Fibroblast of the aortic adventitia (primary cell): ENCODE measurements at regions not wholly inside any gene's neighbourhood (a gene's known extent, or its start where the extent isn't known, plus 50 kb on each side); places are given as distances from the start of the nearest gene placed in this dataset.
A peak's percentile ranks its signal among the peaks of the same experiment; 100 is the strongest.

Experiments used
- DNase-seq: peaks from one replicate; pipeline ENCODE4 v3.0.0-alpha.2; 2010; ENCODE audit warnings: low read depth
- H3K4me3 ChIP-seq: 2 replicates; pipeline ENCODE4 v1.5.1; 2011; ENCODE audit warnings: low read depth, mild to moderate bottlenecking, control low read depth, low read length, moderate library complexity
- CTCF ChIP-seq: IDR thresholded peaks from 2 replicates; pipeline ENCODE4 v1.5.1; 2011; ENCODE audit warnings: mild to moderate bottlenecking, low read length, control low read depth, inconsistent platforms; ENCODE audit not compliant: insufficient read depth

GRCh38 chr5:4104831-4105597, 509.4 kb downstream of the IRX1 start:
- H3K4me3 ChIP-seq: no peak overlapping the region
- no peak for TF ChIP-seq CTCF
- no peak for DNase-seq

- no peak for TF ChIP-seq CTCF
- H3K4me3 ChIP-seq: no peak overlapping the region
- DNase-seq: no peak
Measured at GRCh38 chr5:4108690-4109089, 513.1 kb downstream of the IRX1 start.

- DNase-seq: no peak
- no peak overlapping the region for H3K4me3 ChIP-seq
- TF ChIP-seq CTCF: no peak
Measured at GRCh38 chr5:4113426-4113825, 517.8 kb downstream of the IRX1 start.

GRCh38 chr5:4113905-4114304, 518.3 kb downstream of the IRX1 start:
- H3K4me3 ChIP-seq: no peak overlapping the region
- no peak for DNase-seq
- TF ChIP-seq CTCF: no peak

GRCh38 chr5:4114452-4114851, 518.8 kb downstream of the IRX1 start:
- TF ChIP-seq CTCF: no peak
- no peak for DNase-seq
- H3K4me3 ChIP-seq: no peak overlapping the region

- peak; percentile 30 for DNase-seq
- TF ChIP-seq CTCF: no peak
- no peak overlapping the region for H3K4me3 ChIP-seq
Measured at GRCh38 chr5:4116834-4117233, 521.2 kb downstream of the IRX1 start.
